ENCODE measurements at regions not wholly inside any gene's neighbourhood (a gene's known extent, or its start where the extent isn't known, plus 50 kb on each side); places are given as distances from the start of the nearest gene placed in this dataset.
"Not testable (repeated sequence)": the region's sequence is repeated elsewhere in the genome, so short reads cannot be mapped to it uniquely, and the experiment has no call there.

GRCh38 chr7:68247571-68247970 is 1250.9 kb downstream of the TYW1 start:
- CTCF ChIA-PET = no interaction called here
- Mint-ChIP-seq H3K4me1 (ENCODE audit: low read depth) (no peaks in the 10 kb centered on the region), H3K9me3 (peaks cover 9% of the 10 kb centered on the region), H3K4me3 (no peak overlapping the region), H3K36me3 (ENCODE audit: low read depth) (no peaks in the 10 kb centered on the region), H3K27me3 (ENCODE audit: low read depth) (no peaks in the 10 kb centered on the region), H3K27ac (no peak overlapping the region)
- intact Hi-C loops (cut with micrococcal nuclease) = no loop called here
- no peak for DNase-seq

- no peaks in the 10 kb centered on the region for H3K36me3 Mint-ChIP-seq (ENCODE audit: low read depth)
- no peak for DNase-seq
- H3K4me1 Mint-ChIP-seq (ENCODE audit: low read depth) = no peaks in the 10 kb centered on the region
- no peak overlapping the region for H3K4me3 Mint-ChIP-seq
- peaks cover 9% of the 10 kb centered on the region for H3K9me3 Mint-ChIP-seq
- H3K27me3 Mint-ChIP-seq (ENCODE audit: low read depth) = no peaks in the 10 kb centered on the region
- CTCF ChIA-PET = no interaction called here
- H3K27ac Mint-ChIP-seq = no peak overlapping the region
- intact Hi-C loops (cut with micrococcal nuclease) = no loop called here
Measured at GRCh38 chr7:68248973-68249372, 1252.3 kb downstream of the TYW1 start.

- intact Hi-C loops (cut with micrococcal nuclease) = no loop called here
- H3K4me3 Mint-ChIP-seq = no peak overlapping the region
- CTCF ChIA-PET = no interaction called here
- H3K27ac Mint-ChIP-seq = no peak overlapping the region
- H3K4me1 Mint-ChIP-seq (ENCODE audit: low read depth) = no peaks in the 10 kb centered on the region
- H3K9me3 Mint-ChIP-seq = peaks cover 9% of the 10 kb centered on the region
- no peak for DNase-seq
- peaks cover 2% of the 10 kb centered on the region for H3K27me3 Mint-ChIP-seq (ENCODE audit: low read depth)
- no peaks in the 10 kb centered on the region for H3K36me3 Mint-ChIP-seq (ENCODE audit: low read depth)
Measured at GRCh38 chr7:68249611-68250010, 1253.0 kb downstream of the TYW1 start.

GRCh38 chr7:68250143-68250542 is 1253.5 kb downstream of the TYW1 start:
- H3K4me1 Mint-ChIP-seq (ENCODE audit: low read depth) = no peaks in the 10 kb centered on the region
- H3K36me3 Mint-ChIP-seq (ENCODE audit: low read depth) = no peaks in the 10 kb centered on the region
- no peak for DNase-seq
- CTCF ChIA-PET = no interaction called here
- no peak overlapping the region for H3K4me3 Mint-ChIP-seq
- H3K27ac Mint-ChIP-seq = no peak overlapping the region
- H3K27me3 Mint-ChIP-seq (ENCODE audit: low read depth) = peaks cover 2% of the 10 kb centered on the region
- peaks cover 9% of the 10 kb centered on the region for H3K9me3 Mint-ChIP-seq
- intact Hi-C loops (cut with micrococcal nuclease) = no loop called here

GRCh38 chr7:68254815-68255214 is 1258.2 kb downstream of the TYW1 start:
- H3K9me3 Mint-ChIP-seq; DNase-seq; intact Hi-C loops (cut with micrococcal nuclease); H3K36me3 Mint-ChIP-seq (ENCODE audit: low read depth); H3K27me3 Mint-ChIP-seq (ENCODE audit: low read depth); H3K4me3 Mint-ChIP-seq; CTCF ChIA-PET; H3K27ac Mint-ChIP-seq; H3K4me1 Mint-ChIP-seq (ENCODE audit: low read depth): not testable (repeated sequence)

GRCh38 chr7:68256295-68256694 is 1259.7 kb downstream of the TYW1 start:
- CTCF ChIA-PET = no interaction called here
- H3K27me3 Mint-ChIP-seq (ENCODE audit: low read depth) = peaks cover 4% of the 10 kb centered on the region
- H3K9me3 Mint-ChIP-seq = no peaks in the 10 kb centered on the region
- H3K4me1 Mint-ChIP-seq (ENCODE audit: low read depth) = no peaks in the 10 kb centered on the region
- intact Hi-C loops (cut with micrococcal nuclease) = no loop called here
- DNase-seq = no peak
- H3K27ac Mint-ChIP-seq = no peak overlapping the region
- no peak overlapping the region for H3K4me3 Mint-ChIP-seq
- H3K36me3 Mint-ChIP-seq (ENCODE audit: low read depth) = peaks cover 1% of the 10 kb centered on the region

GRCh38 chr7:68258609-68259008 is 1262.0 kb downstream of the TYW1 start:
- no peak for DNase-seq
- peaks cover 3% of the 10 kb centered on the region for H3K9me3 Mint-ChIP-seq
- peaks cover 4% of the 10 kb centered on the region for H3K27me3 Mint-ChIP-seq (ENCODE audit: low read depth)
- H3K27ac Mint-ChIP-seq = no peak overlapping the region
- peaks cover 1% of the 10 kb centered on the region for H3K36me3 Mint-ChIP-seq (ENCODE audit: low read depth)
- no peaks in the 10 kb centered on the region for H3K4me1 Mint-ChIP-seq (ENCODE audit: low read depth)
- CTCF ChIA-PET = no interaction called here
- no peak overlapping the region for H3K4me3 Mint-ChIP-seq
- intact Hi-C loops (cut with micrococcal nuclease) = no loop called here

GRCh38 chr7:68265258-68265657 is 1268.6 kb downstream of the TYW1 start:
- intact Hi-C loops (cut with micrococcal nuclease) = no loop called here
- Mint-ChIP-seq H3K27me3 (ENCODE audit: low read depth) (no peaks in the 10 kb centered on the region), H3K27ac (no peak overlapping the region), H3K9me3 (peaks cover 26% of the 10 kb centered on the region), H3K4me3 (no peak overlapping the region), H3K36me3 (ENCODE audit: low read depth) (peaks cover 1% of the 10 kb centered on the region), H3K4me1 (ENCODE audit: low read depth) (no peaks in the 10 kb centered on the region)
- no peak for DNase-seq
- CTCF ChIA-PET = no interaction called here

GRCh38 chr7:68266004-68266579 is 1269.5 kb downstream of the TYW1 start:
- no peaks in the 10 kb centered on the region for H3K27me3 Mint-ChIP-seq (ENCODE audit: low read depth)

GRCh38 chr7:68267486-68267885 is 1270.9 kb downstream of the TYW1 start:
- no peak overlapping the region for H3K27ac Mint-ChIP-seq
- intact Hi-C loops (cut with micrococcal nuclease) = no loop called here
- no peaks in the 10 kb centered on the region for H3K4me1 Mint-ChIP-seq (ENCODE audit: low read depth)
- H3K4me3 Mint-ChIP-seq = no peak overlapping the region
- no peaks in the 10 kb centered on the region for H3K36me3 Mint-ChIP-seq (ENCODE audit: low read depth)
- CTCF ChIA-PET = no interaction called here
- H3K9me3 Mint-ChIP-seq = peaks cover 25% of the 10 kb centered on the region
- no peaks in the 10 kb centered on the region for H3K27me3 Mint-ChIP-seq (ENCODE audit: low read depth)
- DNase-seq = no peak

More at GRCh38 chr7:68266004-68266579, 1269.5 kb downstream of the TYW1 start:
- H3K36me3 Mint-ChIP-seq (ENCODE audit: low read depth) = no peaks in the 10 kb centered on the region
- peaks cover 26% of the 10 kb centered on the region for H3K9me3 Mint-ChIP-seq
- intact Hi-C loops (cut with micrococcal nuclease) = no loop called here
- H3K4me1 Mint-ChIP-seq (ENCODE audit: low read depth) = no peaks in the 10 kb centered on the region
- H3K4me3 Mint-ChIP-seq = no peak overlapping the region
- no peak for DNase-seq
- H3K27ac Mint-ChIP-seq = no peak overlapping the region
- CTCF ChIA-PET = no interaction called here

GRCh38 chr7:68269405-68269804 is 1272.8 kb downstream of the TYW1 start:
- no peak for DNase-seq
- peaks cover 22% of the 10 kb centered on the region for H3K9me3 Mint-ChIP-seq
- H3K27ac Mint-ChIP-seq = no peak overlapping the region
- intact Hi-C loops (cut with micrococcal nuclease) = no loop called here
- H3K4me3 Mint-ChIP-seq = no peak overlapping the region
- no peaks in the 10 kb centered on the region for H3K36me3 Mint-ChIP-seq (ENCODE audit: low read depth)
- no peaks in the 10 kb centered on the region for H3K27me3 Mint-ChIP-seq (ENCODE audit: low read depth)
- H3K4me1 Mint-ChIP-seq (ENCODE audit: low read depth) = no peaks in the 10 kb centered on the region
- CTCF ChIA-PET = no interaction called here

GRCh38 chr7:68272507-68272906 is 1275.9 kb downstream of the TYW1 start:
- Mint-ChIP-seq H3K27ac (no peak overlapping the region), H3K36me3 (ENCODE audit: low read depth) (no peaks in the 10 kb centered on the region), H3K4me3 (no peak overlapping the region), H3K27me3 (ENCODE audit: low read depth) (no peaks in the 10 kb centered on the region), H3K4me1 (ENCODE audit: low read depth) (no peaks in the 10 kb centered on the region), H3K9me3 (peaks cover 4% of the 10 kb centered on the region)
- intact Hi-C loops (cut with micrococcal nuclease) = no loop called here
- DNase-seq = no peak
- CTCF ChIA-PET = no interaction called here

GRCh38 chr7:68276725-68277124 is 1280.1 kb downstream of the TYW1 start:
- Mint-ChIP-seq H3K9me3 (peaks cover 9% of the 10 kb centered on the region), H3K4me3 (no peak overlapping the region), H3K4me1 (ENCODE audit: low read depth) (no peaks in the 10 kb centered on the region)

More at GRCh38 chr7:68276725-68277124, 1280.1 kb downstream of the TYW1 start:
- intact Hi-C loops (cut with micrococcal nuclease) = no loop called here
- Mint-ChIP-seq H3K27me3 (ENCODE audit: low read depth) (no peaks in the 10 kb centered on the region), H3K36me3 (ENCODE audit: low read depth) (peaks cover 2% of the 10 kb centered on the region), H3K27ac (no peak overlapping the region)
- DNase-seq = no peak
- CTCF ChIA-PET = no interaction called here

All from activated naive CD4-positive, alpha-beta T cell treated with anti-CD3 and anti-CD28 coated beads for 36 hours (primary cell).